Effector CD4-positive, alpha-beta T cell (primary cell): ENCODE measurements at regions not wholly inside any gene's neighbourhood (a gene's known extent, or its start where the extent isn't known, plus 50 kb on each side); places are given as distances from the start of the nearest gene placed in this dataset.
"Not testable (repeated sequence)": the region's sequence is repeated elsewhere in the genome, so short reads cannot be mapped to it uniquely, and the experiment has no call there.

Source experiments
- DNase-seq: peaks from one replicate; pipeline ENCODE4 v3.0.0-alpha.2; 2020

- no peak for DNase-seq
Observed at GRCh38 chr2:239594772-239595608, 194.2 kb upstream of the HDAC4 start.

GRCh38 chr2:239594019-239594771 lies 193.4 kb upstream of the HDAC4 start:
- no peak for DNase-seq

GRCh38 chr2:239593455-239593854 lies 192.6 kb upstream of the HDAC4 start:
- no peak for DNase-seq

- DNase-seq, result not testable (repeated sequence)
Observed at GRCh38 chr2:239592629-239593290, 191.9 kb upstream of the HDAC4 start.

- DNase-seq, result no peak
Observed at GRCh38 chr2:239590995-239591915, 190.4 kb upstream of the HDAC4 start.

- DNase-seq, result no peak
Observed at GRCh38 chr2:239590276-239590675, 189.5 kb upstream of the HDAC4 start.

GRCh38 chr2:239589833-239590232 lies 189.0 kb upstream of the HDAC4 start:
- DNase-seq, result no peak

- DNase-seq, result no peak
Observed at GRCh38 chr2:239589270-239589825, 188.5 kb upstream of the HDAC4 start.

- DNase-seq, result no peak
Observed at GRCh38 chr2:239588451-239589269, 187.8 kb upstream of the HDAC4 start.

- no peak for DNase-seq
Observed at GRCh38 chr2:239587841-239588240, 187.0 kb upstream of the HDAC4 start.

- DNase-seq, result no peak
Observed at GRCh38 chr2:239587311-239587731, 186.5 kb upstream of the HDAC4 start.

GRCh38 chr2:239586651-239587310 lies 186.0 kb upstream of the HDAC4 start:
- DNase-seq, result no peak

GRCh38 chr2:239585422-239585821 lies 184.6 kb upstream of the HDAC4 start:
- no peak for DNase-seq

GRCh38 chr2:239584986-239585385 lies 184.2 kb upstream of the HDAC4 start:
- DNase-seq, result no peak

- DNase-seq, result no peak
Observed at GRCh38 chr2:239583879-239584859, 183.3 kb upstream of the HDAC4 start.

GRCh38 chr2:239583171-239583878 lies 182.5 kb upstream of the HDAC4 start:
- no peak for DNase-seq

GRCh38 chr2:239582476-239582875 lies 181.7 kb upstream of the HDAC4 start:
- DNase-seq, result no peak

GRCh38 chr2:239581352-239581901 lies 180.6 kb upstream of the HDAC4 start:
- DNase-seq, result no peak
